T-helper 2 cell treated with Interferon-gamma antibody and Interleukin-4, amounts not matched to agents 5 μg/mL and 100 μg/mL, for 36 hours (primary cell): ENCODE measurements at regions not wholly inside any gene's neighbourhood (a gene's known extent, or its start where the extent isn't known, plus 50 kb on each side); places are given as distances from the start of the nearest gene placed in this dataset.

Experiments used
- DNase-seq: peaks from one replicate; pipeline ENCODE4 v3.0.0; 2021; ENCODE audit warnings: low spot score
- H3K27ac Mint-ChIP-seq: one replicate; pipeline ENCODE4 v1.8.0; 2021; ENCODE audit warnings: mild to moderate bottlenecking, mixed read lengths
- H3K27me3 Mint-ChIP-seq: one replicate; pipeline ENCODE4 v1.8.0; 2021; ENCODE audit warnings: low read depth, mixed read lengths
- H3K36me3 Mint-ChIP-seq: one replicate; pipeline ENCODE4 v1.8.0; 2021; ENCODE audit warnings: low read depth, mixed read lengths
- H3K4me1 Mint-ChIP-seq: one replicate; pipeline ENCODE4 v1.8.0; 2021; ENCODE audit warnings: low read depth, mixed read lengths
- H3K4me3 Mint-ChIP-seq: one replicate; pipeline ENCODE4 v1.8.0; 2022; ENCODE audit warnings: mild to moderate bottlenecking, moderate library complexity, mixed read lengths
- H3K9me3 Mint-ChIP-seq: one replicate; pipeline ENCODE4 v1.8.0; 2021; ENCODE audit warnings: mixed read lengths

- DNase-seq = no peak
- Mint-ChIP-seq H3K27ac (no peak overlapping the region), H3K4me1 (no peaks in the 10 kb centered on the region), H3K4me3 (no peak overlapping the region), H3K9me3 (no peaks in the 10 kb centered on the region), H3K36me3 (no peaks in the 10 kb centered on the region), H3K27me3 (no peaks in the 10 kb centered on the region)
These were observed 906.0 kb upstream of the ALCAM start for GRCh38 chr3:104460477-104461406.

- no peak overlapping the region for H3K27ac Mint-ChIP-seq
- H3K9me3 Mint-ChIP-seq = no peaks in the 10 kb centered on the region
- no peaks in the 10 kb centered on the region for H3K36me3 Mint-ChIP-seq
- DNase-seq = no peak
- no peak overlapping the region for H3K4me3 Mint-ChIP-seq
- no peaks in the 10 kb centered on the region for H3K27me3 Mint-ChIP-seq
- no peaks in the 10 kb centered on the region for H3K4me1 Mint-ChIP-seq
These were observed 905.3 kb upstream of the ALCAM start for GRCh38 chr3:104461431-104461830.

- no peaks in the 10 kb centered on the region for H3K4me1 Mint-ChIP-seq
- peaks cover 19% of the 10 kb centered on the region for H3K9me3 Mint-ChIP-seq
- H3K36me3 Mint-ChIP-seq = no peaks in the 10 kb centered on the region
- DNase-seq = no peak
- no peaks in the 10 kb centered on the region for H3K27me3 Mint-ChIP-seq
- H3K4me3 Mint-ChIP-seq = no peak overlapping the region
- H3K27ac Mint-ChIP-seq = no peak overlapping the region
These were observed 894.5 kb upstream of the ALCAM start for GRCh38 chr3:104472221-104472620.

- no peak overlapping the region for H3K4me3 Mint-ChIP-seq
- no peaks in the 10 kb centered on the region for H3K4me1 Mint-ChIP-seq
- H3K36me3 Mint-ChIP-seq = no peaks in the 10 kb centered on the region
- H3K27ac Mint-ChIP-seq = no peak overlapping the region
- no peak for DNase-seq
- H3K9me3 Mint-ChIP-seq = peaks cover 16% of the 10 kb centered on the region
- H3K27me3 Mint-ChIP-seq = no peaks in the 10 kb centered on the region
These were observed 892.7 kb upstream of the ALCAM start for GRCh38 chr3:104474011-104474410.

- no peak for DNase-seq
- no peaks in the 10 kb centered on the region for H3K36me3 Mint-ChIP-seq
- H3K4me1 Mint-ChIP-seq = no peaks in the 10 kb centered on the region
- H3K27me3 Mint-ChIP-seq = no peaks in the 10 kb centered on the region
- no peaks in the 10 kb centered on the region for H3K9me3 Mint-ChIP-seq
- no peak overlapping the region for H3K27ac Mint-ChIP-seq
- H3K4me3 Mint-ChIP-seq = no peak overlapping the region
These were observed 863.7 kb upstream of the ALCAM start for GRCh38 chr3:104503022-104503421.

- Mint-ChIP-seq H3K4me3 (no peak overlapping the region), H3K36me3 (no peaks in the 10 kb centered on the region), H3K9me3 (no peaks in the 10 kb centered on the region), H3K4me1 (no peaks in the 10 kb centered on the region), H3K27ac (no peak overlapping the region), H3K27me3 (no peaks in the 10 kb centered on the region)
- DNase-seq = no peak
These were observed 856.4 kb upstream of the ALCAM start for GRCh38 chr3:104510131-104510849.

GRCh38 chr3:104514371-104514770 lies 852.3 kb upstream of the ALCAM start:
- Mint-ChIP-seq H3K27me3 (no peaks in the 10 kb centered on the region), H3K9me3 (no peaks in the 10 kb centered on the region), H3K4me3 (no peak overlapping the region), H3K27ac (no peak overlapping the region), H3K36me3 (no peaks in the 10 kb centered on the region), H3K4me1 (no peaks in the 10 kb centered on the region)
- DNase-seq = no peak

GRCh38 chr3:104514776-104515175 lies 851.9 kb upstream of the ALCAM start:
- H3K27me3 Mint-ChIP-seq = no peaks in the 10 kb centered on the region
- no peak overlapping the region for H3K27ac Mint-ChIP-seq
- H3K36me3 Mint-ChIP-seq = no peaks in the 10 kb centered on the region
- no peak overlapping the region for H3K4me3 Mint-ChIP-seq
- H3K9me3 Mint-ChIP-seq = no peaks in the 10 kb centered on the region
- H3K4me1 Mint-ChIP-seq = no peaks in the 10 kb centered on the region
- DNase-seq = no peak

- H3K9me3 Mint-ChIP-seq = no peaks in the 10 kb centered on the region
These were observed 847.6 kb upstream of the ALCAM start for GRCh38 chr3:104519068-104519467.

GRCh38 chr3:104519468-104520227 lies 847.1 kb upstream of the ALCAM start:
- Mint-ChIP-seq H3K4me1 (no peaks in the 10 kb centered on the region), H3K4me3 (no peak overlapping the region), H3K36me3 (no peaks in the 10 kb centered on the region), H3K9me3 (no peaks in the 10 kb centered on the region), H3K27ac (no peak overlapping the region), H3K27me3 (no peaks in the 10 kb centered on the region)
- no peak for DNase-seq

More at GRCh38 chr3:104519068-104519467, 847.6 kb upstream of the ALCAM start:
- no peak overlapping the region for H3K27ac Mint-ChIP-seq
- H3K36me3 Mint-ChIP-seq = no peaks in the 10 kb centered on the region
- no peaks in the 10 kb centered on the region for H3K4me1 Mint-ChIP-seq
- H3K4me3 Mint-ChIP-seq = no peak overlapping the region
- no peak for DNase-seq
- H3K27me3 Mint-ChIP-seq = no peaks in the 10 kb centered on the region

GRCh38 chr3:104520228-104520655 lies 846.5 kb upstream of the ALCAM start:
- H3K4me3 Mint-ChIP-seq = no peak overlapping the region
- DNase-seq = no peak
- no peaks in the 10 kb centered on the region for H3K4me1 Mint-ChIP-seq
- H3K9me3 Mint-ChIP-seq = no peaks in the 10 kb centered on the region
- H3K27ac Mint-ChIP-seq = no peak overlapping the region
- H3K36me3 Mint-ChIP-seq = no peaks in the 10 kb centered on the region
- no peaks in the 10 kb centered on the region for H3K27me3 Mint-ChIP-seq

- H3K27me3 Mint-ChIP-seq = no peaks in the 10 kb centered on the region
- H3K9me3 Mint-ChIP-seq = no peaks in the 10 kb centered on the region
- no peak overlapping the region for H3K27ac Mint-ChIP-seq
- no peaks in the 10 kb centered on the region for H3K4me1 Mint-ChIP-seq
- H3K4me3 Mint-ChIP-seq = no peak overlapping the region
- H3K36me3 Mint-ChIP-seq = no peaks in the 10 kb centered on the region
- no peak for DNase-seq
These were observed 844.9 kb upstream of the ALCAM start for GRCh38 chr3:104521606-104522336.

- Mint-ChIP-seq H3K36me3 (no peaks in the 10 kb centered on the region), H3K27me3 (no peaks in the 10 kb centered on the region), H3K27ac (no peak overlapping the region), H3K4me1 (no peaks in the 10 kb centered on the region), H3K4me3 (no peak overlapping the region), H3K9me3 (no peaks in the 10 kb centered on the region)
- no peak for DNase-seq
These were observed 843.6 kb upstream of the ALCAM start for GRCh38 chr3:104523136-104523535.
